HEK293T (cell line): ENCODE measurements at regions not wholly inside any gene's neighbourhood (a gene's known extent, or its start where the extent isn't known, plus 50 kb on each side); places are given as distances from the start of the nearest gene placed in this dataset.

Experiments
- ARNT ChIP-seq: fragments of 450-650 bp; IDR thresholded peaks from 2 replicates; pipeline ENCODE4 v1.6.1; 2017; ENCODE audit warnings: mild to moderate bottlenecking
- BHLHE40 ChIP-seq: fragments of 450-650 bp; IDR thresholded peaks from 2 replicates; pipeline ENCODE4 v1.6.1; 2016; ENCODE audit warnings: mild to moderate bottlenecking, moderate library complexity, borderline replicate concordance
- CTBP1 ChIP-seq: fragments of 450-650 bp; IDR thresholded peaks from 2 replicates; pipeline ENCODE4 v1.6.1; 2016; ENCODE audit warnings: borderline replicate concordance
- ELF4 ChIP-seq: fragments of 450-650 bp; IDR thresholded peaks from 2 replicates; pipeline ENCODE4 v1.6.1; 2017; ENCODE audit warnings: antibody characterized with exemption
- FOXA1 ChIP-seq: fragments of 450-650 bp; IDR thresholded peaks from 2 replicates; pipeline ENCODE4 v1.6.1; 2016; ENCODE audit warnings: mild to moderate bottlenecking
- FOXK2 ChIP-seq: fragments of 450-650 bp; IDR thresholded peaks from 2 replicates; pipeline ENCODE4 v1.6.1; 2016; ENCODE audit warnings: mild to moderate bottlenecking
- FOXM1 ChIP-seq: fragments of 450-650 bp; IDR thresholded peaks from 2 replicates; pipeline ENCODE4 v1.6.1; 2017; ENCODE audit warnings: mild to moderate bottlenecking, borderline replicate concordance
- HDGF ChIP-seq: fragments of 450-650 bp; IDR thresholded peaks from 2 replicates; pipeline ENCODE4 v1.6.1; 2017; ENCODE audit warnings: antibody characterized with exemption, borderline replicate concordance
- LEF1 ChIP-seq: fragments of 450-650 bp; IDR thresholded peaks from 2 replicates; pipeline ENCODE4 v1.6.1; 2017; ENCODE audit warnings: mild to moderate bottlenecking, borderline replicate concordance
- PKNOX1 ChIP-seq: fragments of 450-650 bp; IDR thresholded peaks from 2 replicates; pipeline ENCODE4 v1.6.1; 2016
- SP1 ChIP-seq: fragments of 450-650 bp; IDR thresholded peaks from 2 replicates; pipeline ENCODE4 v1.6.1; 2017
- SUZ12 ChIP-seq: fragments of 450-650 bp; IDR thresholded peaks from 2 replicates; pipeline ENCODE4 v1.6.1; 2016; ENCODE audit warnings: mild to moderate bottlenecking
- TARDBP ChIP-seq: fragments of 450-650 bp; IDR thresholded peaks from 2 replicates; pipeline ENCODE4 v1.6.1; 2016
- ZNF384 ChIP-seq: fragments of 450-650 bp; IDR thresholded peaks from 2 replicates; pipeline ENCODE4 v1.6.1; 2016

DNA sequence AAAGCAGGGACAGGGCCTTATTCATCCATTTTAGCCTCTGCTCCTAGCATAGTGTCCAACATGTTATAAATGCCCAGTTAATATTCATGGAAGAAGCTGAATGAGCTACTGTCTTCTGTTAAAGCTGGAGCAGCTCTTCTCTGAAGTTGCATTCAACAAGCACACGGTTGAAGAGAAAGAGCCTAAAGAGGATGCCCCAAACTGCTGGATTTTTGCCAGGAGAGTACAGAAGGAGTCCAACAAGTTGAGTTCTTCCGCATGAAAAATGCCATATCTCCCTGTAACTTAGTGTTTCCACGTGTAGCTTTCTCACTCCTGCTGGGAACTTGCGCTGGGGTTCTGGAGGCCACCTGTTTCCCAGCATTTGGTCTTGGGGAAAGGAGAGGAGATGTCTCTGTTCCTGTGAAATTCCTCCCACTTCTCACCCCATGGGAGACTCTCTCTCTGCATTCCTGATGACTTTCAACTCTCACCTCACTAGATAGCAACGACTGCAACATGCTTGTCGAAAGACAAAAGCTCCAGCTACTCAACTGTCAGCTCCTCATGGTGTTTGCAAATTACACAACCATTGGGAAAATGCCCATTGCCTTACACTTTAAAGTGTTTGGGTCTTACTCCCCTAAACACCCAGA, 122.8 kb downstream of the KIF4B start:
- TF ChIP-seq TARDBP (no peak), CTBP1 (no peak), SUZ12 (no peak), FOXA1 (no peak), FOXM1 (no peak), ZNF384 (no peak), SP1 (no peak), LEF1 (no peak), ARNT (no peak), BHLHE40 (no peak), FOXK2 (no peak), PKNOX1 (no peak), ELF4 (no peak), HDGF (no peak)
